ENCODE measurements at regions not wholly inside any gene's neighbourhood (a gene's known extent, or its start where the extent isn't known, plus 50 kb on each side); places are given as distances from the start of the nearest gene placed in this dataset.
A peak's percentile ranks its signal among the peaks of the same experiment; 100 is the strongest.

DNA sequence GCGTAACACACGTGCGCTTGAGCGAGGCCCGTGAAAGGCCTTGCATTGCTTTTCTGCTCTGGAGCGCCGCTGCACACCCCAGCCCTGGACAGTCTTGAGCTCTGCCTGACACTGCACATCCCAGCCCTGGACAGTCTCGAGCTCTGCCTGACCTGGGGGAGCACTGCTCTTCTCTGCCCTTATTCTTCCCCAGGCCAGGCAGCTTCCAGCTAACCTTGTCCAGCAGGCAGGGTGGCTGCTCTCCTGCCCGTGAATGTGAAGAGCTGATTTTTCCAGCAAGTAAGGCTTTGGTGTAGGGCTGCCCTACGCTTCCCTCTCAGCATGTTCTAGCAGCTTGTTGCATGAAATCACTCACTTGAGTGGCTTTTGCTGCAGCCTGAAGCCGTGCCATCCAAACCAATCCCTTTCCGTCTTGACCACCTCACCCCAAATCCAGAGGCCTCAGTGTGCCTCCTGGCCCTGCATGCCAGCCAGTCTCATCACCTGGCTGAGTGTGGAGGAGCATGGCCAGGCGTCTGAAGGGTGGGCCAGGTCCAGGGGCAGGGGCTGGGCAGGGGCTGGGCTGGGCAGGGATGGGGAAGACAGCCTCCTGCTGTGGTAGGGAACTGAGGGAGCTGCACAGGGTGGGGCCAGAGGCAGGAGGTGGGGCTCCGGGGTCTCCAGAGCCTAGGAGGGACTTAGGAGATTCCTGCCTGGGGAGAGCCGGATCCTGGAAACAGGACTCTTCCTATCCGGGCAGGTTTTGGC lies 89.5 kb upstream of the B3GAT1 start:
- H3K4me1 ChIP-seq = no peaks in the 10 kb centered on the region
- 79 to 94% methylated on average over 13 to 16 of the region's 16 CpGs for WGBS, 2 donors
- no peak overlapping the region for H3K4me3 ChIP-seq
- no peak for TF ChIP-seq POLR2A (IDR thresholded peaks at IDR 0.05)
- TF ChIP-seq, protein P1, sequence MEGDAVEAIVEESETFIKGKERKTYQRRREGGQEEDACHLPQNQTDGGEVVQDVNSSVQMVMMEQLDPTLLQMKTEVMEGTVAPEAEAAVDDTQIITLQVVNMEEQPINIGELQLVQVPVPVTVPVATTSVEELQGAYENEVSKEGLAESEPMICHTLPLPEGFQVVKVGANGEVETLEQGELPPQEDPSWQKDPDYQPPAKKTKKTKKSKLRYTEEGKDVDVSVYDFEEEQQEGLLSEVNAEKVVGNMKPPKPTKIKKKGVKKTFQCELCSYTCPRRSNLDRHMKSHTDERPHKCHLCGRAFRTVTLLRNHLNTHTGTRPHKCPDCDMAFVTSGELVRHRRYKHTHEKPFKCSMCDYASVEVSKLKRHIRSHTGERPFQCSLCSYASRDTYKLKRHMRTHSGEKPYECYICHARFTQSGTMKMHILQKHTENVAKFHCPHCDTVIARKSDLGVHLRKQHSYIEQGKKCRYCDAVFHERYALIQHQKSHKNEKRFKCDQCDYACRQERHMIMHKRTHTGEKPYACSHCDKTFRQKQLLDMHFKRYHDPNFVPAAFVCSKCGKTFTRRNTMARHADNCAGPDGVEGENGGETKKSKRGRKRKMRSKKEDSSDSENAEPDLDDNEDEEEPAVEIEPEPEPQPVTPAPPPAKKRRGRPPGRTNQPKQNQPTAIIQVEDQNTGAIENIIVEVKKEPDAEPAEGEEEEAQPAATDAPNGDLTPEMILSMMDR (IDR thresholded peaks at IDR 0.05) = no peak
- TF ChIP-seq EP300 (IDR thresholded peaks at IDR 0.05) = no peak
- no peak for TF ChIP-seq POLR2AphosphoS5 (IDR thresholded peaks at IDR 0.05)
- ATAC-seq (ENCODE audit: low FRiP score in 2 of 2) = no peak
- H3K27me3 ChIP-seq = no peaks in the 10 kb centered on the region
- no peaks in the 10 kb centered on the region for H3K36me3 ChIP-seq
- no peak for DNase-seq
- no peaks in the 10 kb centered on the region for H3K9me3 ChIP-seq
- no peak overlapping the region for H3K27ac ChIP-seq

DNA sequence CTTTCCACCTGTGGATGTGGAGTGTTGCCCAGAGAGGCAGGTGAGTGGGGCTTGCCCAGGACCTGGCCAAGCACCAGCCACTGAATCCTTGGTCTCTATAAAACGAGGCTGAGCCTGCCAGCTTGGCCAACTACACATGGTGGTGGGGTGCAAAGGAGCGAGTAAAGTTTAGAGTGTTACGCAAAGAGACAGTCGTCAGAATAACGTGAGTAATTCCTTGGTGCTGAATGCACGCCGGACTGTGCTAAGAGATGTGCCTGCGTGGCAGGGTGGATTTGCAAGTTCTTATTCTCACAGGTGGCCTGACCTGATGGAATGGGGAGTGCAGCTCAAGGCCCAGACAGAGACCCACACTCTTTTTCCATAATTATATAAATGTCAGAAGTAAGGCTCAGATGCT lies 88.6 kb upstream of the B3GAT1 start:
- H3K27me3 ChIP-seq = no peaks in the 10 kb centered on the region
- no peaks in the 10 kb centered on the region for H3K4me1 ChIP-seq
- WGBS, 2 donors = 80 to 83% methylated on average over 8 of the region's 8 CpGs
- no peak for ATAC-seq (ENCODE audit: low FRiP score in 2 of 2)
- no peak overlapping the region for H3K4me3 ChIP-seq
- H3K9me3 ChIP-seq = no peaks in the 10 kb centered on the region
- TF ChIP-seq POLR2A (IDR thresholded peaks at IDR 0.05) = no peak
- TF ChIP-seq, protein P1 (IDR thresholded peaks at IDR 0.05) = no peak
- TF ChIP-seq POLR2AphosphoS5 (IDR thresholded peaks at IDR 0.05) = no peak
- TF ChIP-seq EP300 (IDR thresholded peaks at IDR 0.05) = no peak
- no peak overlapping the region for H3K27ac ChIP-seq
- no peaks in the 10 kb centered on the region for H3K36me3 ChIP-seq
- DNase-seq = no peak

DNA sequence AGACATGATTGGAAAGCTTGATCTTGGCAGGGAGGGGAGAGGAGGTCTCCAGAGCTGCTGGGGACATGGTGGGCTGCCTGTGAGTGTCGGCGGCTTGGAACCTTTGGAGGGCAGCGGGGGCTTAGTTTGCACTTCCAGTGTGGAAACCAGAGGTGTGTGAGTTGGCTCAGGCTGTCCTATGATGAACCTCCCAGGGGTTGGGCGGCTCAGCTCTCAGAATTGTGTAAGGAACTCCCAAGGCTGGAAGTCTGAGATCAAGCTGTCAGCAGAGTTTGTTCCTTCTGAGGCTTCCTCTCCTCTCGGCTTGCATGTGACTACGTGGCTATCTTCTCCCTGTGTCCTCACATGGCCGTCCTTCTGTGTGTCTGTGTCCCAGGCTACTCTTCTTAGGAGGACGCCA lies 87.9 kb upstream of the B3GAT1 start:
- H3K27me3 ChIP-seq = no peaks in the 10 kb centered on the region

DNA sequence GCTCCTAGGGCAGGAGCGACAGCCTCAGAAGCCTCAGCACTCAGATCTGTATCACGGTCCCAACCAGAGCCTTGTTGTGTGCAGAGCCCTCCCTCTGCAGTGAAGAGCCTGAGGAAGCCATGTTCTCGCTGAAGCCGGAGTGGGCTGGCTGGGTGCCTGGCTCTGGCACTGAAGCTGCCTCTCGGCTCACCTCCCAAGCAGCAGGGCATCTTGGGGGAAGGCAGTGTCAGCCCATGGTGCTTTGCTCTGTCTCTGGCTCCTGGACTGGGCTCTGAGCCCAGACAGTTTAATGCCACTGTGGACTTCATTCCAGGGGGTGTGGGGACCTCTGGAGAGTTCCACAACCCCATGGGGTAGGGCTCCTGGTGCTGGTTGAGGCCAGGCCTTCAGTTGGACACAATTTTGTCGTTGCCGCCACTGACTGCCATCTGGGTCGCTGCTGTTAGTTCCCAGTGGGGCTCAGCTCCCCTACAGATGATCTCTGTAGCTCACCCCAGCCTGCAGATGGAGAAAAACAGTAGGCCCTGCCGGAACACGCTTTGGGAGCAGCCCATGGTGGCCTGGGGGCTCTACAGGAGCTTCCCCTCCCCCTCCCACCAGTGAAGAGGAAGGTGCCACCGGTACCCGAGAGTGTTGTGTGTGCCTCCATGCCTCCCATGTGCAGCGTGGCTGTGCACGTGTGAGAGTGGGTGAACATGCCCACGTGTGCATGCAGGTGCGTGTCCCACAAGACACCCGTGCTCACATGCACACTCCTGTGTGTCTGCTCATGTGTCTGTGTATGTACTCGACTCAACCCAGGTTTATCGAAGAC lies 86.5 kb upstream of the B3GAT1 start:
- no peak overlapping the region for H3K27ac ChIP-seq
- DNase-seq (peak; percentile 7 to 44), ATAC-seq (ENCODE audit: low FRiP score in 2 of 2) (peak; percentile 27 to 28)
- no peaks in the 10 kb centered on the region for H3K4me1 ChIP-seq
- no peaks in the 10 kb centered on the region for H3K27me3 ChIP-seq
- WGBS, 2 donors = 85 to 100% methylated on average over 4 to 18 of the region's 19 CpGs
- peaks cover 0 to 4% (median 2%) of the 10 kb centered on the region in 4 donors for H3K9me3 ChIP-seq
- no peak overlapping the region for H3K4me3 ChIP-seq
- TF ChIP-seq, protein P1 (IDR thresholded peaks at IDR 0.05) = no peak
- no peak for TF ChIP-seq POLR2A (IDR thresholded peaks at IDR 0.05)
- no peak for TF ChIP-seq POLR2AphosphoS5 (IDR thresholded peaks at IDR 0.05)
- TF ChIP-seq EP300 (IDR thresholded peaks at IDR 0.05) = no peak
- no peaks in the 10 kb centered on the region for H3K36me3 ChIP-seq

More for the DNA sequence above, 87.9 kb upstream of the B3GAT1 start:
- no peaks in the 10 kb centered on the region for H3K36me3 ChIP-seq
- H3K27ac ChIP-seq = no peak overlapping the region
- H3K4me1 ChIP-seq = no peaks in the 10 kb centered on the region
- no peak for TF ChIP-seq POLR2A (IDR thresholded peaks at IDR 0.05)
- TF ChIP-seq EP300 (IDR thresholded peaks at IDR 0.05) = no peak
- TF ChIP-seq POLR2AphosphoS5 (IDR thresholded peaks at IDR 0.05) = no peak
- TF ChIP-seq, protein P1 (IDR thresholded peaks at IDR 0.05) = no peak
- ATAC-seq (ENCODE audit: low FRiP score in 2 of 2) (no peak), DNase-seq (no peak)
- no peak overlapping the region for H3K4me3 ChIP-seq
- 80 to 85% methylated on average over 7 to 8 of the region's 8 CpGs for WGBS, 2 donors
- H3K9me3 ChIP-seq = no peaks in the 10 kb centered on the region
